ENCODE measurements at regions not wholly inside any gene's neighbourhood (a gene's known extent, or its start where the extent isn't known, plus 50 kb on each side); places are given as distances from the start of the nearest gene placed in this dataset.

DNA sequence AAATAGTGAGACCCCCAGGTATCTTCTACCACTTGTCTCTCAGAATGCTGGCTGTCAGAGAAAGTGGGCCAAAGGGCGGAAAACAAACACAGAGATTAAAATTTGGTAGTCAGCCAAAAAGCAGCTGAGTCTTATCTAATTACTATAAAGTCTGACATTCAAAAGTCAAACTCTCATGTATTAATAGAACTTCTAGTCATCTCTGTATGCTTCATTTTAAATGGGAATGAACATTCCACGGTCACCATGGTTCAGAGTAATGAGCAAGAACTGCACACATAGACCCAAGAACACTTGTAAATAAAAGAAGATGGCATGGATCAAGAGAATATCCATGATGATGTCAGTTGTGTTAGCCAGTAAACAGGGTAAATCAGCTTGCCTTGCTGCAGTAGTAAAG lies 1267.0 kb upstream of the CHAC2 start:
- TF ChIP-seq EZH2 (IDR thresholded peaks at IDR 0.05; ENCODE audit: insufficient read depth, poor library complexity, severe bottlenecking) (no peak), EZH2phosphoT487 (IDR thresholded peaks at IDR 0.05; ENCODE audit: insufficient read depth, low read depth) (no peak)

All from GM23248 (cell line).